HepG2 (cell line): ENCODE measurements at regions not wholly inside any gene's neighbourhood (a gene's known extent, or its start where the extent isn't known, plus 50 kb on each side); places are given as distances from the start of the nearest gene placed in this dataset.

Experiments used
- ATAC-seq: fragments of 200-7000 bp; cut with Tn5 transposase; 3 replicates; pipeline ENCODE4 v1.9.1; 2020; ENCODE audit warnings: mild to moderate bottlenecking, moderate library complexity
- BruUV-seq: library from RNA; stranded (reverse); fragments of 400-500 nt; replicated peaks from 2 replicates; lab custom pipeline; 2021; lab: Mats Ljungman, UMichigan
- CTCF ChIA-PET: fragments of 300-600 bp; formaldehyde crosslinking; extraction: SDS; loops from one replicate; lab custom pipeline; 2021; ENCODE audit warnings: low total read pairs, inconsistent platforms, low intra/inter-chr PET ratio; lab: Yijun Ruan, JAX
- POLR2A ChIA-PET: fragments of 350-600 bp; sonication (Branson Sonifier 250); formaldehyde crosslinking; loops from one replicate; lab custom pipeline; 2020; ENCODE audit warnings: antibody characterized with exemption, inconsistent platforms; lab: Yijun Ruan, JAX
- DNase-seq: peaks from one replicate; pipeline ENCODE4 v3.0.0-alpha.2; 2015; ENCODE audit warnings: low spot score
- FAIRE-seq: peaks from 3 replicates; lab custom pipeline; 2011; peaks lifted over from hg19 to GRCh38; lab: Jason Lieb, UNC
- H2AFZ ChIP-seq: one replicate; pipeline ENCODE4 v1.6.1; 2011; ENCODE audit warnings: low read length, inconsistent platforms
- H3K27ac ChIP-seq: fragments of 300-600 bp; 3 replicates; pipeline ENCODE4 v1.8.0; 2011; ENCODE audit warnings: mixed run types, mild to moderate bottlenecking, mixed read lengths, low read length, inconsistent platforms; ENCODE audit not compliant: insufficient read depth; ENCODE audit errors: extremely low read length
- H3K27me3 ChIP-seq, 2 experiments: fragments of 200-600 bp in 1 of 2; 2 replicates in 1 of 2; 3 replicates in 1 of 2; pipeline versions ENCODE4 v1.6.0 to v1.8.0; 2011; ENCODE audit warnings: low read length in 2 of 2, mild to moderate bottlenecking in 2 of 2, moderate library complexity in 2 of 2, inconsistent platforms in 1 of 2; ENCODE audit not compliant: insufficient read depth in 2 of 2, control insufficient read depth in 1 of 2
- H3K36me3 ChIP-seq, 2 experiments: fragments of 200-600 bp in 1 of 2; replicated peaks in 1 of 2; 2 replicates in 1 of 2; 3 replicates in 1 of 2; pipeline versions ENCODE4 v1.5.1 to v1.8.0; 2011; ENCODE audit warnings: low read length in 2 of 2, inconsistent platforms in 1 of 2; ENCODE audit not compliant: insufficient read depth in 2 of 2, control insufficient read depth in 1 of 2
- H3K4me1 ChIP-seq: 2 replicates; pipeline ENCODE4 v1.5.1; 2012; ENCODE audit warnings: low read length, inconsistent platforms; ENCODE audit not compliant: insufficient read depth
- H3K4me2 ChIP-seq: 2 replicates; pipeline ENCODE4 v1.6.0; 2011; ENCODE audit warnings: low read depth, low read length, inconsistent platforms
- H3K4me3 ChIP-seq, 3 experiments: fragments of 200-600 bp in 1 of 3; sonication (generic), shearing (Covaris generic) in 1 of 3; replicated peaks in 1 of 3; 2 replicates each; pipeline ENCODE4 v1.5.1; 2011 to 2016; ENCODE audit warnings: low read length in 3 of 3, inconsistent platforms in 2 of 3, low read depth in 2 of 3, mild to moderate bottlenecking in 2 of 3, control low read depth in 1 of 3, mixed read lengths in 1 of 3; ENCODE audit not compliant: insufficient read depth in 1 of 3
- H3K79me2 ChIP-seq: one replicate; pipeline ENCODE4 v1.6.1; 2011; ENCODE audit warnings: low read length, inconsistent platforms; ENCODE audit not compliant: insufficient read depth
- H3K9ac ChIP-seq: 2 replicates; pipeline ENCODE4 v1.6.0; 2011; ENCODE audit warnings: mild to moderate bottlenecking, low read depth, low read length, inconsistent platforms; ENCODE audit not compliant: insufficient read depth
- H3K9me3 ChIP-seq: 2 replicates; pipeline ENCODE4 v1.5.1; 2012; ENCODE audit warnings: mild to moderate bottlenecking, low read length
- H4K20me1 ChIP-seq: 2 replicates; pipeline ENCODE4 v1.6.0; 2011; ENCODE audit warnings: inconsistent platforms, mild to moderate bottlenecking, low read length, moderate library complexity; ENCODE audit not compliant: insufficient read depth
- ASH2L ChIP-seq: fragments of 300-600, 200-600 bp; sonication (generic); IDR thresholded peaks from 2 replicates; pipeline ENCODE4 v1.7.0; 2017; ENCODE audit warnings: low read depth, mild to moderate bottlenecking, moderate library complexity, mixed read lengths, low read length; ENCODE audit not compliant: insufficient read length
- CCDC6 ChIP-seq: sonication (generic); formaldehyde crosslinking; IDR thresholded peaks from 2 replicates; pipeline ENCODE4 v1.8.1; 2022; ENCODE audit warnings: mild to moderate bottlenecking, missing genetic modification reagents, moderate library complexity
- GFI1 ChIP-seq: sonication (generic); formaldehyde crosslinking; IDR thresholded peaks from 2 replicates; pipeline ENCODE4 v1.5.0; 2020; ENCODE audit warnings: missing genetic modification reagents, mild to moderate bottlenecking, borderline replicate concordance
- HHEX ChIP-seq: IDR thresholded peaks from 2 replicates; pipeline ENCODE4 v1.6.1; 2016; ENCODE audit warnings: control low read depth
- ZNF839 ChIP-seq: sonication (generic); formaldehyde crosslinking; IDR thresholded peaks from 2 replicates; pipeline ENCODE4 v1.4.0; 2020; ENCODE audit warnings: missing genetic modification reagents, mild to moderate bottlenecking, borderline replicate concordance
- WGBS: methylation state at CpG from one replicate; pipeline ENCODE4 v1.1.6; 2017; ENCODE audit warnings: low lambda C conversion rate; 5-methylcytosine and 5-hydroxymethylcytosine counted together
- in situ Hi-C: cut with HindIII; loops from 2 replicates; pipeline ENCODE4 v1.10.0; 2017; ENCODE audit warnings: low pct_unique_long_range_greater_than_20kb; ENCODE audit not compliant: extremely low pct_ligation_motif_present
- intact Hi-C: fragments of 100-400 bp; cut with micrococcal nuclease; formaldehyde crosslinking; loops from one replicate; pipeline ENCODE4 v1.10.0; 2022; ENCODE audit not compliant: unreplicated experiment
- TF ChIP-seq, protein P1 (sequence below): sonication (generic); formaldehyde crosslinking; IDR thresholded peaks from 2 replicates; pipeline ENCODE4 v1.4.0; 2020; ENCODE audit warnings: missing genetic modification reagents
- TF ChIP-seq, protein P2 (sequence below): sonication (generic); formaldehyde crosslinking; conservative IDR thresholded peaks from 2 replicates; pipeline ENCODE4 v1.8.0; 2022; ENCODE audit warnings: low read depth, missing genetic modification reagents
- TF ChIP-seq, protein P3 (sequence below): sonication (generic); formaldehyde crosslinking; IDR thresholded peaks from 2 replicates; pipeline ENCODE4 v1.4.0; 2020; ENCODE audit warnings: missing genetic modification reagents, borderline replicate concordance
- TF ChIP-seq, protein P4 (sequence below): sonication (generic); formaldehyde crosslinking; IDR thresholded peaks from 2 replicates; pipeline ENCODE4 v1.5.1; 2020; ENCODE audit warnings: mild to moderate bottlenecking, missing genetic modification reagents

DNA sequence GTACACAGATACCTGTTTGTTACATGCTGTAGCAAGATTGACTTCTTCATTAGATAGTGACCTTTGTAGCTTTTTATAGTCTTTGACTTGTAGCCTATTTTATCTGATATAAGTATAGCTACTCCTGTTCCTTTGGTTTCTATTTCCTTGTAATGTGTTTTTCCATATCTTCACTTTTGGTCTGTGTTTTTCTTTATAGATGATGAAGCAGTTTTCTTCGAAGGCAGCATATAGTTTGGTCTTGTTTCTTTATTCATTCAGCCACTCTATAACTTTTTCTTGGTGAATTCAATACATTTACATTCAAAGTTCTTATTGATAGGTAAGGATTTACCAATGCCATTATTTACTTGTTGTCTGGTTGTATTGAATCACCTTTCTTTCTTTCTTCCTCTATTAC lies 1357.3 kb upstream of the EYS start:
- Histone ChIP-seq H2AFZ (no peak overlapping the region), H4K20me1 (no peaks in the 10 kb centered on the region), H3K9me3 (no peaks in the 10 kb centered on the region), H3K9ac (no peak overlapping the region), H3K4me3 (no peak overlapping the region), H3K27me3 (no peaks in the 10 kb centered on the region; a peak in 1 of 5 replicates), H3K36me3 (no peaks in the 10 kb centered on the region), H3K4me1 (no peaks in the 10 kb centered on the region), H3K27ac (no peak overlapping the region), H3K79me2 (no peaks in the 10 kb centered on the region), H3K4me2 (no peak overlapping the region)
- no peak for DNase-seq
- in situ Hi-C loops (no loop called here), intact Hi-C loops (no loop called here)
- 0% methylated on average over 1 of the region's 1 CpG for WGBS
- ATAC-seq, result no peak
- ChIA-PET POLR2A (no interaction called here), CTCF (no interaction called here)
- TF ChIP-seq CCDC6 (no peak), HHEX (CRISPR knock-in tag) (no peak)
- TF ChIP-seq, protein P1, sequence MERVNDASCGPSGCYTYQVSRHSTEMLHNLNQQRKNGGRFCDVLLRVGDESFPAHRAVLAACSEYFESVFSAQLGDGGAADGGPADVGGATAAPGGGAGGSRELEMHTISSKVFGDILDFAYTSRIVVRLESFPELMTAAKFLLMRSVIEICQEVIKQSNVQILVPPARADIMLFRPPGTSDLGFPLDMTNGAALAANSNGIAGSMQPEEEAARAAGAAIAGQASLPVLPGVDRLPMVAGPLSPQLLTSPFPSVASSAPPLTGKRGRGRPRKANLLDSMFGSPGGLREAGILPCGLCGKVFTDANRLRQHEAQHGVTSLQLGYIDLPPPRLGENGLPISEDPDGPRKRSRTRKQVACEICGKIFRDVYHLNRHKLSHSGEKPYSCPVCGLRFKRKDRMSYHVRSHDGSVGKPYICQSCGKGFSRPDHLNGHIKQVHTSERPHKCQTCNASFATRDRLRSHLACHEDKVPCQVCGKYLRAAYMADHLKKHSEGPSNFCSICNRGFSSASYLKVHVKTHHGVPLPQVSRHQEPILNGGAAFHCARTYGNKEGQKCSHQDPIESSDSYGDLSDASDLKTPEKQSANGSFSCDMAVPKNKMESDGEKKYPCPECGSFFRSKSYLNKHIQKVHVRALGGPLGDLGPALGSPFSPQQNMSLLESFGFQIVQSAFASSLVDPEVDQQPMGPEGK (CRISPR knock-in tag), result no peak
- FAIRE-seq, result no peak
- BruUV-seq, result no TSS peak

DNA sequence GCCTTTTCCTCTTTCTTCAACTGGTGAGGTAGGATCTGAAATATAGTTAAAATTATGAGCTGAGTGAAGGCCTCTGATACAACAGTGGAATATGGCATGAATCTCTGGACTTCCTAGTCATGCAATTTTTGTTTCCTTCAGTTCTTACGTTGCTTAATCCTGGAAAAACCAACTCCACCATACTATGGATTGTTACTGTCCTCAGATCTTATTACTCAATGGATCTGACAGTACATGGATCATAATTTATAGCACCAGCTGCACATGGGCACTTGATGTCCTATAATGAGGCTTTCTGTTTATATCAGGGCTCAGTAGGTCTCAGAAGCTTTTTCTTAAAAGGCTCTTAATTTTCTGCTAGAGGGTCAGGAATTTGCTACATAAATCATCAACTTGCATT lies 1341.0 kb upstream of the EYS start:
- Histone ChIP-seq H3K4me2 (no peak overlapping the region), H3K36me3 (no peaks in the 10 kb centered on the region), H3K9me3 (no peaks in the 10 kb centered on the region), H4K20me1 (no peaks in the 10 kb centered on the region), H3K27me3 (no peaks in the 10 kb centered on the region), H3K4me1 (no peaks in the 10 kb centered on the region), H2AFZ (no peak overlapping the region), H3K9ac (no peak overlapping the region), H3K27ac (no peak overlapping the region), H3K4me3 (no peak overlapping the region), H3K79me2 (no peaks in the 10 kb centered on the region)
- in situ Hi-C loops (no loop called here), intact Hi-C loops (no loop called here)
- no peak for DNase-seq
- ChIA-PET POLR2A (no interaction called here), CTCF (no interaction called here)
- WGBS, result 0% methylated on average over 1 of the region's 1 CpG
- no peak for FAIRE-seq
- BruUV-seq, result no TSS peak
- ATAC-seq, result no peak
- TF ChIP-seq ZNF839 (CRISPR knock-in tag), result no peak
- TF ChIP-seq GFI1, result no peak
- TF ChIP-seq ASH2L, result no peak
- TF ChIP-seq, protein P2, sequence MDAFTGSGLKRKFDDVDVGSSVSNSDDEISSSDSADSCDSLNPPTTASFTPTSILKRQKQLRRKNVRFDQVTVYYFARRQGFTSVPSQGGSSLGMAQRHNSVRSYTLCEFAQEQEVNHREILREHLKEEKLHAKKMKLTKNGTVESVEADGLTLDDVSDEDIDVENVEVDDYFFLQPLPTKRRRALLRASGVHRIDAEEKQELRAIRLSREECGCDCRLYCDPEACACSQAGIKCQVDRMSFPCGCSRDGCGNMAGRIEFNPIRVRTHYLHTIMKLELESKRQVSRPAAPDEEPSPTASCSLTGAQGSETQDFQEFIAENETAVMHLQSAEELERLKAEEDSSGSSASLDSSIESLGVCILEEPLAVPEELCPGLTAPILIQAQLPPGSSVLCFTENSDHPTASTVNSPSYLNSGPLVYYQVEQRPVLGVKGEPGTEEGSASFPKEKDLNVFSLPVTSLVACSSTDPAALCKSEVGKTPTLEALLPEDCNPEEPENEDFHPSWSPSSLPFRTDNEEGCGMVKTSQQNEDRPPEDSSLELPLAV (CRISPR knock-in tag), result no peak
- TF ChIP-seq, protein P3, sequence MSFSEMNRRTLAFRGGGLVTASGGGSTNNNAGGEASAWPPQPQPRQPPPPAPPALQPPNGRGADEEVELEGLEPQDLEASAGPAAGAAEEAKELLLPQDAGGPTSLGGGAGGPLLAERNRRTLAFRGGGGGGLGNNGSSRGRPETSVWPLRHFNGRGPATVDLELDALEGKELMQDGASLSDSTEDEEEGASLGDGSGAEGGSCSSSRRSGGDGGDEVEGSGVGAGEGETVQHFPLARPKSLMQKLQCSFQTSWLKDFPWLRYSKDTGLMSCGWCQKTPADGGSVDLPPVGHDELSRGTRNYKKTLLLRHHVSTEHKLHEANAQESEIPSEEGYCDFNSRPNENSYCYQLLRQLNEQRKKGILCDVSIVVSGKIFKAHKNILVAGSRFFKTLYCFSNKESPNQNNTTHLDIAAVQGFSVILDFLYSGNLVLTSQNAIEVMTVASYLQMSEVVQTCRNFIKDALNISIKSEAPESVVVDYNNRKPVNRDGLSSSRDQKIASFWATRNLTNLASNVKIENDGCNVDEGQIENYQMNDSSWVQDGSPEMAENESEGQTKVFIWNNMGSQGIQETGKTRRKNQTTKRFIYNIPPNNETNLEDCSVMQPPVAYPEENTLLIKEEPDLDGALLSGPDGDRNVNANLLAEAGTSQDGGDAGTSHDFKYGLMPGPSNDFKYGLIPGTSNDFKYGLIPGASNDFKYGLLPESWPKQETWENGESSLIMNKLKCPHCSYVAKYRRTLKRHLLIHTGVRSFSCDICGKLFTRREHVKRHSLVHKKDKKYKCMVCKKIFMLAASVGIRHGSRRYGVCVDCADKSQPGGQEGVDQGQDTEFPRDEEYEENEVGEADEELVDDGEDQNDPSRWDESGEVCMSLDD (CRISPR knock-in tag), result no peak
- TF ChIP-seq, protein P4, sequence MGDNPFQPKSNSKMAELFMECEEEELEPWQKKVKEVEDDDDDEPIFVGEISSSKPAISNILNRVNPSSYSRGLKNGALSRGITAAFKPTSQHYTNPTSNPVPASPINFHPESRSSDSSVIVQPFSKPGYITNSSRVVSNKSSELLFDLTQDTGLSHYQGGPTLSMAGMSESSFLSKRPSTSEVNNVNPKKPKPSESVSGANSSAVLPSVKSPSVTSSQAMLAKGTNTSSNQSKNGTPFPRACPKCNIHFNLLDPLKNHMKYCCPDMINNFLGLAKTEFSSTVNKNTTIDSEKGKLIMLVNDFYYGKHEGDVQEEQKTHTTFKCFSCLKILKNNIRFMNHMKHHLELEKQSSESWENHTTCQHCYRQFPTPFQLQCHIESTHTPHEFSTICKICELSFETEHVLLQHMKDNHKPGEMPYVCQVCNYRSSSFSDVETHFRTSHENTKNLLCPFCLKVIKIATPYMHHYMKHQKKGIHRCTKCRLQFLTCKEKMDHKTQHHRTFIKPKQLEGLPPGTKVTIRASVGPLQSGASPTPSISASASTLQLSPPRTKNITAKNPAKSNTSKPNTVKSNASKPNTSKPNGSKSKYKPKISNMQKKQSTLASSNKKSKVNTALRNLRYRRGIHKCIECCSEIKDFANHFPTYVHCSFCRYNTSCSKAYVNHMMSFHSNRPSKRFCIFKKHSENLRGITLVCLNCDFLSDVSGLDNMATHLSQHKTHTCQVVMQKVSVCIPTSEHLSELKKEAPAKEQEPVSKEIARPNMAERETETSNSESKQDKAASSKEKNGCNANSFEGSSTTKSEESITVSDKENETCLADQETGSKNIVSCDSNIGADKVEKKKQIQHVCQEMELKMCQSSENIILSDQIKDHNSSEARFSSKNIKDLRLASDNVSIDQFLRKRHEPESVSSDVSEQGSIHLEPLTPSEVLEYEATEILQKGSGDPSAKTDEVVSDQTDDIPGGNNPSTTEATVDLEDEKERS, result no peak
